K562 (cell line): ENCODE measurements at regions not wholly inside any gene's neighbourhood (a gene's known extent, or its start where the extent isn't known, plus 50 kb on each side); places are given as distances from the start of the nearest gene placed in this dataset.

Source experiments
- ATAC-seq: fragments of 200-7000 bp; cut with Tn5 transposase; 3 replicates; pipeline ENCODE4 v1.9.1; 2020; ENCODE audit warnings: moderate library complexity
- BruUV-seq: library from RNA; stranded (reverse); fragments of 400-500 nt; replicated peaks from 2 replicates; lab custom pipeline; 2021; lab: Mats Ljungman, UMichigan
- CTCF ChIA-PET: fragments of 300-600 bp; formaldehyde crosslinking; extraction: SDS; loops from one replicate; lab custom pipeline; 2021; ENCODE audit warnings: low intra/inter-chr PET ratio; lab: Yijun Ruan, JAX
- POLR2A ChIA-PET: fragments of 300-600, 350-650 bp; sonication (Branson Sonifier 250); formaldehyde crosslinking; extraction: SDS; loops from one replicate; lab custom pipeline; 2021; ENCODE audit warnings: antibody characterized with exemption, inconsistent platforms; lab: Yijun Ruan, JAX
- DNase-seq, 4 experiments: peaks; one replicate each; pipeline versions ENCODE4 v3.0.0 to v3.0.0-alpha.2; 2011 to 2018; ENCODE audit warnings: low spot score in 3 of 4, mixed read lengths in 3 of 4; ENCODE audit errors: extremely low read depth in 1 of 4
- FAIRE-seq: peaks from 2 replicates; lab custom pipeline; 2011; peaks lifted over from hg19 to GRCh38; lab: Jason Lieb, UNC
- H2AFZ ChIP-seq: 2 replicates; pipeline ENCODE4 v1.6.0; 2011; ENCODE audit warnings: low read depth, low read length, control low read depth, inconsistent platforms
- H3K27ac ChIP-seq: fragments of 200-600 bp; 3 replicates; pipeline ENCODE4 v1.8.0; 2011; ENCODE audit warnings: low read depth, mild to moderate bottlenecking, control low read depth, inconsistent platforms, low read length, moderate library complexity, mixed read lengths; ENCODE audit errors: extremely low read depth
- H3K27me3 ChIP-seq, 2 experiments: fragments of 300-600 bp in 1 of 2; 2 replicates in 1 of 2; 3 replicates in 1 of 2; pipeline versions ENCODE4 v1.6.0 to v1.8.0; 2011; ENCODE audit warnings: inconsistent platforms in 2 of 2, low read length in 2 of 2, mild to moderate bottlenecking in 1 of 2, mixed read lengths in 1 of 2, moderate library complexity in 1 of 2; ENCODE audit not compliant: control insufficient read depth in 2 of 2, insufficient read depth in 2 of 2
- H3K36me3 ChIP-seq: fragments of 300-600 bp; 3 replicates; pipeline ENCODE4 v1.8.0; 2011; ENCODE audit warnings: mild to moderate bottlenecking, low read length, inconsistent platforms; ENCODE audit not compliant: control insufficient read depth, insufficient read depth
- H3K4me1 ChIP-seq, 2 experiments: fragments of 200-600 bp in 1 of 2; replicated peaks in 1 of 2; 2 replicates in 1 of 2; 3 replicates in 1 of 2; pipeline versions ENCODE4 v1.5.1 to v1.8.0; 2011; ENCODE audit warnings: inconsistent platforms in 2 of 2, low read length in 2 of 2, mild to moderate bottlenecking in 1 of 2, mixed read lengths in 1 of 2, moderate library complexity in 1 of 2; ENCODE audit not compliant: control insufficient read depth in 2 of 2, insufficient read depth in 2 of 2
- H3K4me2 ChIP-seq: 2 replicates; pipeline ENCODE4 v1.6.1; 2011; ENCODE audit warnings: low read length, control low read depth, inconsistent platforms, mixed read lengths; ENCODE audit not compliant: insufficient read depth
- H3K4me3 ChIP-seq: fragments of 200-600 bp; sonication (generic), shearing (Covaris generic); 2 replicates; pipeline ENCODE4 v1.5.1; 2016; ENCODE audit warnings: control low read depth, inconsistent platforms
- H3K79me2 ChIP-seq: fragments of 200-600 bp; 3 replicates; pipeline ENCODE4 v1.8.0; 2011; ENCODE audit warnings: low read length, inconsistent platforms; ENCODE audit not compliant: control insufficient read depth, insufficient read depth
- H3K9ac ChIP-seq, 2 experiments: 2 replicates each; pipeline versions ENCODE4 v1.6.0 to v1.6.1; 2011; ENCODE audit warnings: low read depth in 2 of 2, low read length in 2 of 2, control low read depth in 1 of 2, inconsistent platforms in 1 of 2, mild to moderate bottlenecking in 1 of 2, mixed read lengths in 1 of 2; ENCODE audit not compliant: insufficient read depth in 1 of 2
- H3K9me1 ChIP-seq: one replicate; pipeline ENCODE4 v1.6.0; 2011; ENCODE audit warnings: inconsistent platforms, mild to moderate bottlenecking, low read length, moderate library complexity; ENCODE audit not compliant: control insufficient read depth, insufficient read depth
- H3K9me3 ChIP-seq: replicated peaks from 2 replicates; pipeline ENCODE4 v1.5.1; 2011; ENCODE audit warnings: low read depth, low read length, inconsistent platforms; ENCODE audit not compliant: control insufficient read depth, insufficient read depth
- H4K20me1 ChIP-seq: replicated peaks from 2 replicates; pipeline ENCODE4 v1.6.1; 2011; ENCODE audit warnings: low read length, inconsistent platforms, mixed read lengths; ENCODE audit not compliant: control insufficient read depth, insufficient read depth
- ATF1 ChIP-seq, 2 experiments: fragments of 450-650 bp in 1 of 2; IDR thresholded peaks; 2 replicates each; pipeline ENCODE4 v1.6.1; 2016; ENCODE audit warnings: missing compliant biosample characterization in 1 of 2, missing genetic modification characterization in 1 of 2
- BRF1 ChIP-seq: IDR thresholded peaks from 3 replicates; pipeline ENCODE4 v1.6.1; 2011; ENCODE audit warnings: borderline replicate concordance, mild to moderate bottlenecking; ENCODE audit not compliant: insufficient read length; ENCODE audit errors: extremely low read depth
- DMBX1 ChIP-seq: fragments of 250-450 bp; sonication (Bioruptor Pico); IDR thresholded peaks from 2 replicates; pipeline ENCODE4 v1.8.0; 2022; ENCODE audit warnings: inconsistent platforms, mild to moderate bottlenecking, moderate library complexity, borderline replicate concordance
- EGR1 ChIP-seq: fragments of 450-650 bp; conservative IDR thresholded peaks from 2 replicates; pipeline ENCODE4 v1.6.1; 2017; ENCODE audit warnings: mild to moderate bottlenecking
- FOS ChIP-seq: IDR thresholded peaks from 3 replicates; pipeline ENCODE4 v1.6.1; 2011; ENCODE audit not compliant: insufficient read length; ENCODE audit errors: extremely low read depth
- KLF1 ChIP-seq: fragments of 450-650 bp; IDR thresholded peaks from 2 replicates; pipeline ENCODE4 v1.6.1; 2016; ENCODE audit warnings: missing genetic modification characterization, missing compliant biosample characterization
- MAFK ChIP-seq: IDR thresholded peaks from 2 replicates; pipeline ENCODE4 v1.6.1; 2011; ENCODE audit warnings: low read length, improper control_type of control experiment
- MEIS2 ChIP-seq: fragments of 450-650 bp; IDR thresholded peaks from 2 replicates; pipeline ENCODE4 v1.6.1; 2014; ENCODE audit warnings: mild to moderate bottlenecking; ENCODE audit not compliant: partially characterized antibody
- POU5F1 ChIP-seq: fragments of 150-350 bp; IDR thresholded peaks from 2 replicates; pipeline ENCODE4 v1.6.1; 2014; ENCODE audit warnings: borderline replicate concordance, low read length, low read depth, mild to moderate bottlenecking; ENCODE audit not compliant: partially characterized antibody
- PRPF4 ChIP-seq: fragments of 200-400 bp; formaldehyde crosslinking; IDR thresholded peaks from one replicate; pipeline ENCODE4 v1.6.1; 2017; ENCODE audit warnings: low read length, low read depth, mild to moderate bottlenecking; ENCODE audit not compliant: insufficient read depth, poor library complexity, severe bottlenecking
- YBX1 ChIP-seq: fragments of 450-650 bp; IDR thresholded peaks from 2 replicates; pipeline ENCODE4 v1.7.1; 2016; ENCODE audit warnings: mild to moderate bottlenecking
- ZNF707 ChIP-seq: fragments of 250-450 bp; sonication (Bioruptor Pico); conservative IDR thresholded peaks from 2 replicates; pipeline ENCODE4 v1.8.0; 2022; ENCODE audit warnings: inconsistent platforms, mild to moderate bottlenecking, moderate library complexity
- WGBS: fragments of 100-300 bp; shearing (Covaris generic); methylation state at CpG from one replicate; pipeline ENCODE4 v1.1.6; 2016; ENCODE audit warnings: low coverage, mixed read lengths; ENCODE audit not compliant: insufficient coverage; ENCODE audit errors: missing lambda C conversion rate; 5-methylcytosine and 5-hydroxymethylcytosine counted together
- in situ Hi-C: fragments of 300-500 bp; cut with MboI; formaldehyde crosslinking; loops from 4 replicates; pipeline ENCODE4 v1.15.0; 2018; ENCODE audit warnings: inconsistent platforms, mixed read lengths
- intact Hi-C: fragments of 100-400 bp; cut with micrococcal nuclease; formaldehyde crosslinking; loops from 2 replicates; pipeline ENCODE4 v1.14.2; 2022
- TF ChIP-seq, protein P1 (sequence below): fragments of 150-350 bp; IDR thresholded peaks from 2 replicates; pipeline ENCODE4 v1.6.1; 2014; ENCODE audit warnings: low read depth, mild to moderate bottlenecking, low read length, borderline replicate concordance
- TF ChIP-seq, protein P2 (sequence below): fragments of 200-800 bp; sonication (Bioruptor generic); IDR thresholded peaks from 2 replicates; pipeline ENCODE4 v1.6.1; 2017; ENCODE audit warnings: missing genetic modification characterization, missing compliant biosample characterization

GRCh38 chr2:173658946-173659371, 304.3 kb downstream of the CDCA7 start:
- Histone ChIP-seq H4K20me1 (no peaks in the 10 kb centered on the region), H3K36me3 (no peaks in the 10 kb centered on the region), H2AFZ (no peak overlapping the region), H3K4me1 (no peaks in the 10 kb centered on the region), H3K79me2 (no peaks in the 10 kb centered on the region), H3K9me3 (no peaks in the 10 kb centered on the region), H3K9me1 (no peaks in the 10 kb centered on the region), H3K9ac (no peak overlapping the region), H3K27me3 (peaks cover 13 to 24% of the 10 kb centered on the region in 2 experiments), H3K4me3 (no peak overlapping the region), H3K27ac (no peak overlapping the region), H3K4me2 (no peak overlapping the region)
- DNase-seq (no peak), ATAC-seq (no peak), FAIRE-seq (no peak)
- 0% methylated on average over 2 of the region's 2 CpGs for WGBS
- ChIA-PET CTCF (no interaction called here), POLR2A (interaction anchor here (1.0 kb wide), 1 partner anchor 778 kb away, joined by 3 read pairs; no protein-coding TSS in a partner anchor)
- intact Hi-C loops (no loop called here), in situ Hi-C loops (no loop called here)
- BruUV-seq = no TSS peak
- TF ChIP-seq FOS = no peak
- TF ChIP-seq PRPF4 = no peak
- TF ChIP-seq EGR1 = no peak
- TF ChIP-seq DMBX1 = no peak
- no peak for TF ChIP-seq POU5F1
- TF ChIP-seq, protein P1, sequence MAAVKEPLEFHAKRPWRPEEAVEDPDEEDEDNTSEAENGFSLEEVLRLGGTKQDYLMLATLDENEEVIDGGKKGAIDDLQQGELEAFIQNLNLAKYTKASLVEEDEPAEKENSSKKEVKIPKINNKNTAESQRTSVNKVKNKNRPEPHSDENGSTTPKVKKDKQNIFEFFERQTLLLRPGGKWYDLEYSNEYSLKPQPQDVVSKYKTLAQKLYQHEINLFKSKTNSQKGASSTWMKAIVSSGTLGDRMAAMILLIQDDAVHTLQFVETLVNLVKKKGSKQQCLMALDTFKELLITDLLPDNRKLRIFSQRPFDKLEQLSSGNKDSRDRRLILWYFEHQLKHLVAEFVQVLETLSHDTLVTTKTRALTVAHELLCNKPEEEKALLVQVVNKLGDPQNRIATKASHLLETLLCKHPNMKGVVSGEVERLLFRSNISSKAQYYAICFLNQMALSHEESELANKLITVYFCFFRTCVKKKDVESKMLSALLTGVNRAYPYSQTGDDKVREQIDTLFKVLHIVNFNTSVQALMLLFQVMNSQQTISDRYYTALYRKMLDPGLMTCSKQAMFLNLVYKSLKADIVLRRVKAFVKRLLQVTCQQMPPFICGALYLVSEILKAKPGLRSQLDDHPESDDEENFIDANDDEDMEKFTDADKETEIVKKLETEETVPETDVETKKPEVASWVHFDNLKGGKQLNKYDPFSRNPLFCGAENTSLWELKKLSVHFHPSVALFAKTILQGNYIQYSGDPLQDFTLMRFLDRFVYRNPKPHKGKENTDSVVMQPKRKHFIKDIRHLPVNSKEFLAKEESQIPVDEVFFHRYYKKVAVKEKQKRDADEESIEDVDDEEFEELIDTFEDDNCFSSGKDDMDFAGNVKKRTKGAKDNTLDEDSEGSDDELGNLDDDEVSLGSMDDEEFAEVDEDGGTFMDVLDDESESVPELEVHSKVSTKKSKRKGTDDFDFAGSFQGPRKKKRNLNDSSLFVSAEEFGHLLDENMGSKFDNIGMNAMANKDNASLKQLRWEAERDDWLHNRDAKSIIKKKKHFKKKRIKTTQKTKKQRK = no peak
- no peak for TF ChIP-seq BRF1
- TF ChIP-seq MAFK = no peak
- no peak for TF ChIP-seq YBX1
- no peak for TF ChIP-seq ATF1 (CRISPR knock-in tag; IDR thresholded peaks at IDR 0.05)
- TF ChIP-seq ATF1 (tag; IDR thresholded peaks at IDR 0.05) = no peak
- TF ChIP-seq, protein P2, sequence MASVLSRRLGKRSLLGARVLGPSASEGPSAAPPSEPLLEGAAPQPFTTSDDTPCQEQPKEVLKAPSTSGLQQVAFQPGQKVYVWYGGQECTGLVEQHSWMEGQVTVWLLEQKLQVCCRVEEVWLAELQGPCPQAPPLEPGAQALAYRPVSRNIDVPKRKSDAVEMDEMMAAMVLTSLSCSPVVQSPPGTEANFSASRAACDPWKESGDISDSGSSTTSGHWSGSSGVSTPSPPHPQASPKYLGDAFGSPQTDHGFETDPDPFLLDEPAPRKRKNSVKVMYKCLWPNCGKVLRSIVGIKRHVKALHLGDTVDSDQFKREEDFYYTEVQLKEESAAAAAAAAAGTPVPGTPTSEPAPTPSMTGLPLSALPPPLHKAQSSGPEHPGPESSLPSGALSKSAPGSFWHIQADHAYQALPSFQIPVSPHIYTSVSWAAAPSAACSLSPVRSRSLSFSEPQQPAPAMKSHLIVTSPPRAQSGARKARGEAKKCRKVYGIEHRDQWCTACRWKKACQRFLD (CRISPR knock-in tag) = no peak
- no peak for TF ChIP-seq ZNF707
- no peak for TF ChIP-seq KLF1
- TF ChIP-seq MEIS2 = no peak
